Progenitor cell of endocrine pancreas (in vitro differentiated cells): ENCODE measurements at regions not wholly inside any gene's neighbourhood (a gene's known extent, or its start where the extent isn't known, plus 50 kb on each side); places are given as distances from the start of the nearest gene placed in this dataset.

Experiments
- DNase-seq: peaks from one replicate; pipeline ENCODE4 v3.0.0; 2021; ENCODE audit warnings: low spot score; ENCODE audit not compliant: unreplicated experiment
- H3K27ac Mint-ChIP-seq: 2 replicates; pipeline ENCODE4 v1.8.0; 2021; ENCODE audit warnings: mild to moderate bottlenecking, moderate library complexity, mixed read lengths
- H3K27me3 Mint-ChIP-seq: 2 replicates; pipeline ENCODE4 v1.8.0; 2021; ENCODE audit warnings: mixed read lengths
- H3K36me3 Mint-ChIP-seq: 2 replicates; pipeline ENCODE4 v1.8.0; 2022; ENCODE audit warnings: mixed read lengths; ENCODE audit not compliant: insufficient read depth
- H3K4me1 Mint-ChIP-seq: 2 replicates; pipeline ENCODE4 v1.8.0; 2021; ENCODE audit warnings: low read depth, mixed read lengths
- H3K4me3 Mint-ChIP-seq: 2 replicates; pipeline ENCODE4 v1.8.0; 2021; ENCODE audit warnings: low read depth, mild to moderate bottlenecking, moderate library complexity, mixed read lengths
- H3K9me3 Mint-ChIP-seq: 2 replicates; pipeline ENCODE4 v1.8.0; 2021; ENCODE audit warnings: low read depth, mixed read lengths
- CTCF ChIP-seq: fragments of 200-600 bp; sonication (generic); IDR thresholded peaks from one replicate; pipeline ENCODE4 v1.5.0; 2021; ENCODE audit warnings: antibody characterized with exemption, mild to moderate bottlenecking; ENCODE audit not compliant: unreplicated experiment

DNA sequence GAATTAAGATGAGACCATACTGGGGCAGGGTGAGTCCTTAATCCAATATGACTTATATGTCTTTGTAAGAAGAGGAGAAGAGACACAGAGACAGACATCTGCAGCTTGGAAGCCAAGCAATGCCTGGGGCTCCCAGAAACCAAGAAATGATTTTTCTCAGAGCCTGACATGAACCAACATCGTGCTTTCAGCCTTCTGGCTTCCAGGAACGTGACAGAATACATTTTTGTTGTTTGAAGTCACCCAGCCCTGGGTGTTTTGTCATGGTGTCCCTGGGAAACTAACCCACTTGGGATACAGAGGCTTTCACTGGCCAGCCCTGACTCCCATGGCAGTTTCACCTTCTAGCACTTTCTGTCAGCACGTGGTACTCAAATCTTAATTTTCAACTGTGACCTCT is 95.3 kb upstream of the SLC10A2 start:
- H3K27me3 Mint-ChIP-seq: no peaks in the 10 kb centered on the region
- H3K4me3 Mint-ChIP-seq: no peak overlapping the region
- H3K36me3 Mint-ChIP-seq: no peaks in the 10 kb centered on the region
- DNase-seq: no peak
- TF ChIP-seq CTCF: no peak
- H3K4me1 Mint-ChIP-seq: no peaks in the 10 kb centered on the region
- no peaks in the 10 kb centered on the region for H3K9me3 Mint-ChIP-seq
- no peak overlapping the region for H3K27ac Mint-ChIP-seq

- DNase-seq: no peak
- no peaks in the 10 kb centered on the region for H3K4me1 Mint-ChIP-seq
- TF ChIP-seq CTCF: no peak
- no peak overlapping the region for H3K27ac Mint-ChIP-seq
- no peaks in the 10 kb centered on the region for H3K36me3 Mint-ChIP-seq
- no peak overlapping the region for H3K4me3 Mint-ChIP-seq
- no peaks in the 10 kb centered on the region for H3K9me3 Mint-ChIP-seq
- H3K27me3 Mint-ChIP-seq: no peaks in the 10 kb centered on the region
Measured at GRCh38 chr13:103157434-103158145, 91.4 kb upstream of the SLC10A2 start.

- Mint-ChIP-seq H3K27ac (no peak overlapping the region), H3K4me3 (no peak overlapping the region), H3K36me3 (no peaks in the 10 kb centered on the region), H3K27me3 (no peaks in the 10 kb centered on the region), H3K9me3 (no peaks in the 10 kb centered on the region), H3K4me1 (no peaks in the 10 kb centered on the region)
- TF ChIP-seq CTCF: no peak
- DNase-seq: no peak
Measured at GRCh38 chr13:103157016-103157415, 90.8 kb upstream of the SLC10A2 start.

- H3K36me3 Mint-ChIP-seq: no peaks in the 10 kb centered on the region
- no peaks in the 10 kb centered on the region for H3K27me3 Mint-ChIP-seq
- DNase-seq: no peak
- no peak overlapping the region for H3K4me3 Mint-ChIP-seq
- no peaks in the 10 kb centered on the region for H3K9me3 Mint-ChIP-seq
- no peak overlapping the region for H3K27ac Mint-ChIP-seq
- H3K4me1 Mint-ChIP-seq: no peaks in the 10 kb centered on the region
- no peak for TF ChIP-seq CTCF
Measured at GRCh38 chr13:103156346-103156998, 90.3 kb upstream of the SLC10A2 start.

GRCh38 chr13:103153466-103153865 is 87.2 kb upstream of the SLC10A2 start:
- Mint-ChIP-seq H3K4me1 (no peaks in the 10 kb centered on the region), H3K4me3 (no peak overlapping the region)
- DNase-seq: no peak

More at GRCh38 chr13:103153466-103153865, 87.2 kb upstream of the SLC10A2 start:
- TF ChIP-seq CTCF: no peak
- Mint-ChIP-seq H3K27me3 (peaks cover 9% of the 10 kb centered on the region), H3K27ac (no peak overlapping the region), H3K36me3 (no peaks in the 10 kb centered on the region), H3K9me3 (no peaks in the 10 kb centered on the region)
